H1 (cell line): ENCODE measurements at regions not wholly inside any gene's neighbourhood (a gene's known extent, or its start where the extent isn't known, plus 50 kb on each side); places are given as distances from the start of the nearest gene placed in this dataset.
A peak's percentile ranks its signal among the peaks of the same experiment; 100 is the strongest.

Experiments
- CTCF ChIA-PET: fragments of 300-600 bp; sonication (Branson Sonifier 250); formaldehyde crosslinking; loops from one replicate; lab custom pipeline; 2021; ENCODE audit not compliant: partially characterized antibody; lab: Charles Lee
- POLR2A ChIA-PET: fragments of 300-600 bp; sonication (Branson Sonifier 250); formaldehyde crosslinking; loops from one replicate; lab custom pipeline; 2021; ENCODE audit warnings: inconsistent platforms; ENCODE audit not compliant: partially characterized antibody; lab: Charles Lee
- DNase-seq, 2 experiments: peaks; one replicate each; pipeline versions ENCODE4 v3.0.0 to v3.0.0-alpha.2; 2010 to 2022; ENCODE audit warnings: low spot score in 2 of 2, low read depth in 1 of 2, mixed read lengths in 1 of 2
- FAIRE-seq: peaks from 2 replicates; lab custom pipeline; 2011; peaks lifted over from hg19 to GRCh38; lab: Jason Lieb, UNC
- H2AFZ ChIP-seq: 2 replicates; pipeline ENCODE4 v1.8.1; 2012; ENCODE audit warnings: low read length, inconsistent platforms
- H2AK5ac ChIP-seq: 2 replicates; pipeline ENCODE4 v1.6.1; 2013; ENCODE audit warnings: low read depth, low read length
- H2BK120ac ChIP-seq: replicated peaks from 2 replicates; pipeline ENCODE3; 2013; ENCODE audit warnings: low read depth, low read length, inconsistent platforms
- H2BK12ac ChIP-seq: 2 replicates; pipeline ENCODE4 v1.6.1; 2013; ENCODE audit warnings: low read depth, low read length
- H2BK15ac ChIP-seq: 2 replicates; pipeline ENCODE4 v1.6.1; 2013; ENCODE audit warnings: low read length
- H2BK20ac ChIP-seq: 2 replicates; pipeline ENCODE4 v1.6.1; 2013; ENCODE audit warnings: low read length
- H2BK5ac ChIP-seq: 2 replicates; pipeline ENCODE4 v1.6.1; 2013; ENCODE audit warnings: low read depth, low read length
- H3K14ac ChIP-seq: 2 replicates; pipeline ENCODE4 v1.6.1; 2013; ENCODE audit warnings: inconsistent platforms; ENCODE audit not compliant: insufficient read length
- H3K18ac ChIP-seq: 2 replicates; pipeline ENCODE4 v1.6.1; 2013; ENCODE audit warnings: low read length; ENCODE audit errors: extremely low read depth
- H3K23ac ChIP-seq: 2 replicates; pipeline ENCODE4 v1.6.1; 2013; ENCODE audit warnings: inconsistent platforms; ENCODE audit not compliant: insufficient read length
- H3K23me2 ChIP-seq: 2 replicates; pipeline ENCODE4 v1.6.1; 2013; ENCODE audit warnings: low read depth, low read length
- H3K27ac ChIP-seq: 2 replicates; pipeline ENCODE4 v1.6.1; 2011; ENCODE audit warnings: low read depth, low read length, inconsistent platforms
- H3K27me3 ChIP-seq, 4 experiments: replicated peaks in 1 of 4; 1 replicate in 1 of 4; 2 replicates in 3 of 4; pipeline versions ENCODE4 v1.6.1 to v1.8.1; 2011 to 2013; ENCODE audit warnings: low read length in 3 of 4, mild to moderate bottlenecking in 3 of 4, inconsistent platforms in 2 of 4, mixed read lengths in 2 of 4, moderate library complexity in 1 of 4; ENCODE audit not compliant: control insufficient read depth in 3 of 4, insufficient read depth in 3 of 4; ENCODE audit errors: extremely low read depth in 1 of 4
- H3K36me3 ChIP-seq, 4 experiments: 2 replicates each; pipeline versions ENCODE4 v1.6.1 to v1.8.1; 2011 to 2013; ENCODE audit warnings: mild to moderate bottlenecking in 4 of 4, low read length in 3 of 4, moderate library complexity in 2 of 4, control low read depth in 1 of 4, inconsistent platforms in 1 of 4; ENCODE audit not compliant: insufficient read depth in 4 of 4, control insufficient read depth in 2 of 4
- H3K4ac ChIP-seq: replicated peaks from 2 replicates; pipeline ENCODE3; 2013; ENCODE audit warnings: low read length, low read depth, mixed read lengths, inconsistent platforms; ENCODE audit not compliant: insufficient read length
- H3K4me1 ChIP-seq, 4 experiments: replicated peaks in 1 of 4; 1 replicate in 1 of 4; 2 replicates in 3 of 4; pipeline versions ENCODE4 v1.6.1 to v1.8.1; 2011 to 2013; ENCODE audit warnings: low read length in 3 of 4, inconsistent platforms in 2 of 4, mixed read lengths in 1 of 4; ENCODE audit not compliant: insufficient read depth in 4 of 4, control insufficient read depth in 3 of 4
- H3K4me2 ChIP-seq, 2 experiments: 2 replicates each; pipeline versions ENCODE4 v1.6.1 to v1.8.1; 2011 to 2013; ENCODE audit warnings: low read depth in 2 of 2, low read length in 2 of 2, control low read depth in 1 of 2, inconsistent platforms in 1 of 2, mild to moderate bottlenecking in 1 of 2; ENCODE audit not compliant: insufficient read depth in 1 of 2
- H3K4me3 ChIP-seq, 4 experiments: fragments of 200-600, 300-600 bp in 1 of 4; sonication (generic), shearing (Covaris generic), sonication (Bioruptor Twin) in 1 of 4; 2 replicates each; pipeline versions ENCODE4 v1.5.1 to v1.8.1; 2011 to 2016; ENCODE audit warnings: low read length in 4 of 4, low read depth in 3 of 4, control low read depth in 2 of 4, inconsistent platforms in 2 of 4, mild to moderate bottlenecking in 2 of 4, mixed read lengths in 1 of 4, moderate library complexity in 1 of 4; ENCODE audit not compliant: insufficient read depth in 2 of 4; ENCODE audit errors: extremely low read depth in 1 of 4
- H3K56ac ChIP-seq: replicated peaks from 2 replicates; pipeline ENCODE3; 2013; ENCODE audit warnings: low read depth, mild to moderate bottlenecking, mixed read lengths, low read length, inconsistent platforms; ENCODE audit not compliant: insufficient read length
- H3K79me1 ChIP-seq: 2 replicates; pipeline ENCODE4 v1.6.1; 2013; ENCODE audit warnings: low read depth, low read length, control low read depth
- H3K79me2 ChIP-seq, 2 experiments: 2 replicates each; pipeline versions ENCODE4 v1.6.1 to v1.8.1; 2012 to 2013; ENCODE audit warnings: low read length in 2 of 2, mild to moderate bottlenecking in 2 of 2, inconsistent platforms in 1 of 2; ENCODE audit not compliant: insufficient read depth in 2 of 2, control insufficient read depth in 1 of 2
- H3K9ac ChIP-seq, 4 experiments: replicated peaks in 1 of 4; 1 replicate in 1 of 4; 2 replicates in 3 of 4; pipeline versions ENCODE4 v1.6.1 to v1.8.1; 2011 to 2013; ENCODE audit warnings: low read depth in 3 of 4, low read length in 3 of 4, control low read depth in 2 of 4, mild to moderate bottlenecking in 2 of 4, moderate library complexity in 2 of 4, inconsistent platforms in 1 of 4; ENCODE audit errors: extremely low read depth in 1 of 4
- H3K9me3 ChIP-seq, 2 experiments: 2 replicates each; pipeline versions ENCODE4 v1.6.1 to v1.8.1; 2012 to 2013; ENCODE audit warnings: mild to moderate bottlenecking in 2 of 2, moderate library complexity in 2 of 2, control low read depth in 1 of 2, inconsistent platforms in 1 of 2, low read depth in 1 of 2, low read length in 1 of 2, mixed read lengths in 1 of 2; ENCODE audit not compliant: insufficient read depth in 2 of 2
- H4K20me1 ChIP-seq, 2 experiments: replicated peaks in 1 of 2; 2 replicates each; pipeline versions ENCODE3 to v1.8.1; 2011 to 2013; ENCODE audit warnings: inconsistent platforms in 2 of 2, low read length in 2 of 2, mild to moderate bottlenecking in 1 of 2; ENCODE audit not compliant: insufficient read depth in 2 of 2, control insufficient read depth in 1 of 2
- H4K5ac ChIP-seq: 2 replicates; pipeline ENCODE4 v1.6.1; 2013; ENCODE audit warnings: low read length, low read depth, mixed read lengths, inconsistent platforms; ENCODE audit not compliant: insufficient read length
- H4K8ac ChIP-seq: 2 replicates; pipeline ENCODE4 v1.8.0; 2013; ENCODE audit warnings: mild to moderate bottlenecking, moderate library complexity, low read length, inconsistent platforms; ENCODE audit not compliant: insufficient read depth; ENCODE audit errors: extremely low read depth
- H4K91ac ChIP-seq: replicated peaks from 2 replicates; pipeline ENCODE3; 2013; ENCODE audit warnings: low read length, mixed read lengths, inconsistent platforms; ENCODE audit not compliant: insufficient read length
- CBX5 ChIP-seq: fragments of 300-800, 300-1000 bp; sonication (generic); IDR thresholded peaks from 2 replicates; pipeline ENCODE4 v1.7.1; 2016; ENCODE audit warnings: antibody characterized with exemption, low read length, low read depth
- TCF12 ChIP-seq: IDR thresholded peaks from 2 replicates; pipeline ENCODE4 v1.6.1; 2011; ENCODE audit warnings: low read depth, mild to moderate bottlenecking, low read length
- YY1 ChIP-seq: IDR thresholded peaks from 2 replicates; pipeline ENCODE4 v1.6.1; 2011; ENCODE audit warnings: low read depth, mild to moderate bottlenecking, low read length
- WGBS, 2 experiments: shearing (Covaris generic) in 1 of 2; methylation state at CpG; one replicate each; pipeline versions ENCODE4 v1.1.6 to v1.1.7; 2013 to 2015; ENCODE audit warnings: low lambda C conversion rate in 2 of 2, mixed read lengths in 2 of 2, inconsistent platforms in 1 of 2, low coverage in 1 of 2, missing lambda C conversion rate in 1 of 2; ENCODE audit not compliant: insufficient replicate concordance in 2 of 2, insufficient coverage in 1 of 2, insufficient read length in 1 of 2; ENCODE audit errors: extremely low coverage in 1 of 2, missing lambda C conversion rate in 1 of 2; 5-methylcytosine and 5-hydroxymethylcytosine counted together

DNA sequence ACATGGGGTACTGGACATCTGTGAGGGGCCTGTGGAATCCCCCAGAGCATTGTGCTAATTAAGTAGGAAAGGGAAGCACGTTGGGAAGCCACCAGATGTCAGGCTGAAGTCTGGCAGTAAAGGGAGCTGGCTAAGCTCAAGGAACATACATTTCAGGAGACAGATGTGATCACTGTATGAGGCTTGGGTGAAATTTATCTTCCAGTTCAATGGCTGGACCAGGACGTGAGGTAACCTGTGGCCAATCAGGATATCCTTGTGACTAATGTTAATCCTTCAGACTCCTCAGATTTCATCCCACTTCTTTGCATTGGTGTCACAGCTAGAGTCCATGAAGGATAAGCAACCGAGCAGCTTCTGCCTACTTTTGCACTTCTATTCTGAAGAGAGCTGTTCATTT is 110.2 kb upstream of the APP start:
- Histone ChIP-seq H2AFZ (peak overlapping the region; percentile 47; the same call in 1 of the 2 replicates), H3K4me1 (peaks cover 4 to 14% (median 9%) of the 10 kb centered on the region in 4 experiments; a peak in 5 of 7 replicates), H3K9me3 (no peaks in the 10 kb centered on the region), H3K79me2 (no peaks in the 10 kb centered on the region), H2BK15ac (no peak overlapping the region), H4K91ac (no peak overlapping the region), H4K5ac (no peak overlapping the region), H3K23ac (no peak overlapping the region), H3K14ac (no peak overlapping the region), H3K27me3 (0 out of 7 replicates have a peak, but pooled peaks cover 0 to 2% (median 0%) of the 10 kb centered on the region in 4 experiments), H3K9ac (no peak overlapping the region), H3K4me2 (no peak overlapping the region), H4K20me1 (no peaks in the 10 kb centered on the region), H4K8ac (no peak overlapping the region), H3K4ac (no peak overlapping the region), H3K27ac (no peak overlapping the region), H2AK5ac (no peak overlapping the region), H3K4me3 (no peak overlapping the region), H3K79me1 (no peaks in the 10 kb centered on the region), H2BK20ac (no peak overlapping the region), H3K18ac (no peak overlapping the region), H3K56ac (no peak overlapping the region), H2BK5ac (no peak overlapping the region), H2BK12ac (no peak overlapping the region), H3K36me3 (no peaks in the 10 kb centered on the region), H3K23me2 (no peaks in the 10 kb centered on the region), H2BK120ac (no peak overlapping the region)
- POLR2A ChIA-PET, result no interaction called here
- no peak for DNase-seq
- CTCF ChIA-PET, result interaction anchor here (0.6 to 1.0 kb wide), 3 partner anchors 99 to 469 kb away, joined by 3 read pairs; no protein-coding TSS in a partner anchor
- 55% methylated on average over 3 of the region's 3 CpGs; no CpG with 5 or more reads in 1 of the 2 experiments for WGBS, 2 experiments
- peak; percentile 7 for FAIRE-seq
- TF ChIP-seq CBX5 (no peak), YY1 (no peak), TCF12 (no peak)
